GM12878 (cell line): ENCODE measurements at regions not wholly inside any gene's neighbourhood (a gene's known extent, or its start where the extent isn't known, plus 50 kb on each side); places are given as distances from the start of the nearest gene placed in this dataset.

Experiments used
- ATAC-seq: fragments of 200-7000 bp; cut with Tn5 transposase; 3 replicates; pipeline ENCODE4 v1.9.1; 2020; ENCODE audit warnings: mild to moderate bottlenecking, moderate library complexity
- BruUV-seq: library from RNA; stranded (reverse); fragments of 400-500 nt; replicated peaks from 2 replicates; lab custom pipeline; 2021; lab: Mats Ljungman, UMichigan
- CTCF ChIA-PET: fragments of 300-600 bp; sonication (Branson Sonifier 250); formaldehyde crosslinking; extraction: SDS; loops from one replicate; lab custom pipeline; 2021; ENCODE audit warnings: inconsistent platforms; lab: Yijun Ruan, JAX
- POLR2A ChIA-PET: fragments of 350-600 bp; formaldehyde crosslinking; extraction: SDS; loops from one replicate; lab custom pipeline; 2021; ENCODE audit warnings: inconsistent platforms; lab: Charles Lee
- RAD21 ChIA-PET: fragments of 300-600 bp; sonication (Branson Sonifier 250); formaldehyde crosslinking; loops from one replicate; lab custom pipeline; 2023; ENCODE audit warnings: antibody characterized with exemption; ENCODE audit not compliant: unreplicated experiment; lab: Charles Lee
- SMC1A ChIA-PET: fragments of 300-600 bp; sonication (Branson Sonifier 250); formaldehyde crosslinking; loops from one replicate; lab custom pipeline; 2023; ENCODE audit not compliant: unreplicated experiment, uncharacterized antibody; lab: Charles Lee
- DNase-seq: peaks from one replicate; pipeline ENCODE4 v3.0.0-alpha.2; 2011; ENCODE audit warnings: low read depth, low spot score
- FAIRE-seq: peaks from 3 replicates; lab custom pipeline; 2011; peaks lifted over from hg19 to GRCh38; lab: Jason Lieb, UNC
- H2AFZ ChIP-seq: 2 replicates; pipeline ENCODE4 v1.6.0; 2011; ENCODE audit warnings: low read depth, low read length, control low read depth; ENCODE audit not compliant: control insufficient read depth
- H3K27ac ChIP-seq: 2 replicates; pipeline ENCODE4 v1.5.1; 2011; ENCODE audit warnings: control low read depth; ENCODE audit not compliant: control insufficient read depth, insufficient read depth
- H3K27me3 ChIP-seq, 2 experiments: replicated peaks in 1 of 2; 2 replicates each; pipeline versions ENCODE4 v1.6.0 to v1.6.1; 2011; ENCODE audit warnings: low read length in 1 of 2; ENCODE audit not compliant: control insufficient read depth in 2 of 2, insufficient read depth in 2 of 2
- H3K36me3 ChIP-seq, 2 experiments: 2 replicates each; pipeline ENCODE4 v1.5.1; 2011; ENCODE audit warnings: low read length in 1 of 2; ENCODE audit not compliant: control insufficient read depth in 2 of 2, insufficient read depth in 2 of 2
- H3K4me1 ChIP-seq: 2 replicates; pipeline ENCODE4 v1.6.1; 2011; ENCODE audit warnings: mild to moderate bottlenecking, low read length, moderate library complexity, mixed read lengths; ENCODE audit not compliant: control insufficient read depth, insufficient read depth
- H3K4me2 ChIP-seq: 2 replicates; pipeline ENCODE4 v1.6.0; 2011; ENCODE audit warnings: control low read depth; ENCODE audit not compliant: control insufficient read depth, insufficient read depth
- H3K4me3 ChIP-seq: fragments of 200-600 bp; sonication (generic); 2 replicates; pipeline ENCODE4 v1.5.1; 2016
- H3K79me2 ChIP-seq: 2 replicates; pipeline ENCODE4 v1.6.0; 2011; ENCODE audit warnings: low read length; ENCODE audit not compliant: control insufficient read depth, insufficient read depth
- H3K9ac ChIP-seq: 2 replicates; pipeline ENCODE4 v1.8.0; 2011; ENCODE audit warnings: low read length, control low read depth, mixed read lengths; ENCODE audit not compliant: control insufficient read depth, insufficient read depth
- H3K9me3 ChIP-seq: replicated peaks from 3 replicates; pipeline ENCODE4 v1.5.1; 2011; ENCODE audit warnings: mild to moderate bottlenecking, low read length; ENCODE audit not compliant: control insufficient read depth, insufficient read depth
- H4K20me1 ChIP-seq: 2 replicates; pipeline ENCODE4 v1.6.0; 2011; ENCODE audit not compliant: control insufficient read depth, insufficient read depth
- BHLHE40 ChIP-seq, 2 experiments: fragments of 450-650 bp in 1 of 2; IDR thresholded peaks; 2 replicates each; pipeline ENCODE4 v1.6.1; 2011 to 2017; ENCODE audit warnings: low read depth in 2 of 2, borderline replicate concordance in 1 of 2, improper control_type of control experiment in 1 of 2, low read length in 1 of 2, mild to moderate bottlenecking in 1 of 2
- BMI1 ChIP-seq: fragments of 450-650 bp; IDR thresholded peaks from 2 replicates; pipeline ENCODE4 v1.6.1; 2016; ENCODE audit warnings: mild to moderate bottlenecking, moderate library complexity, borderline replicate concordance
- CBX5 ChIP-seq: sonication (generic); IDR thresholded peaks from 2 replicates; pipeline ENCODE4 v1.6.1; 2016; ENCODE audit warnings: low read depth, moderate library complexity, mild to moderate bottlenecking, inconsistent platforms
- CHD1 ChIP-seq: IDR thresholded peaks from 2 replicates; pipeline ENCODE4 v1.6.1; 2012; ENCODE audit warnings: low read depth, low read length, improper control_type of control experiment
- CREB1 ChIP-seq: IDR thresholded peaks from 2 replicates; pipeline ENCODE4 v1.6.1; 2012; ENCODE audit warnings: low read depth, mild to moderate bottlenecking, inconsistent platforms
- GATAD2B ChIP-seq: fragments of 450-650 bp; conservative IDR thresholded peaks from 2 replicates; pipeline ENCODE4 v1.6.1; 2017; ENCODE audit warnings: low read depth, mild to moderate bottlenecking, moderate library complexity
- HDAC2 ChIP-seq: fragments of 200-600 bp; sonication (generic); IDR thresholded peaks from 2 replicates; pipeline ENCODE4 v1.6.1; 2017
- IKZF1 ChIP-seq: fragments of 450-650 bp; conservative IDR thresholded peaks from 2 replicates; pipeline ENCODE4 v1.6.1; 2017; ENCODE audit warnings: antibody characterized with exemption, mild to moderate bottlenecking
- IKZF2 ChIP-seq, 2 experiments: fragments of 450-650 bp; IDR thresholded peaks; 2 replicates each; pipeline ENCODE4 v1.6.1; 2017; ENCODE audit warnings: mild to moderate bottlenecking in 2 of 2, moderate library complexity in 2 of 2
- POLR2A ChIP-seq: IDR thresholded peaks from 2 replicates; pipeline ENCODE4 v1.6.1; 2011; ENCODE audit warnings: low read depth, mild to moderate bottlenecking, low read length
- RAD21 ChIP-seq: IDR thresholded peaks from 2 replicates; pipeline ENCODE4 v1.6.1; 2011; ENCODE audit warnings: mild to moderate bottlenecking, low read depth, low read length, moderate library complexity; ENCODE audit not compliant: insufficient read depth
- RELA ChIP-seq: fragments of 450-650 bp; IDR thresholded peaks from 2 replicates; pipeline ENCODE4 v1.8.0; 2014; ENCODE audit warnings: borderline replicate concordance; ENCODE audit not compliant: partially characterized antibody
- SMAD5 ChIP-seq: IDR thresholded peaks from 2 replicates; pipeline ENCODE4 v1.6.1; 2016; ENCODE audit warnings: antibody characterized with exemption, low read depth
- SMARCA5 ChIP-seq: fragments of 450-650 bp; IDR thresholded peaks from 2 replicates; pipeline ENCODE4 v1.6.1; 2017; ENCODE audit warnings: mild to moderate bottlenecking
- TCF12 ChIP-seq: IDR thresholded peaks from 2 replicates; pipeline ENCODE4 v1.6.1; 2011; ENCODE audit warnings: low read depth, mild to moderate bottlenecking, low read length
- TCF3 ChIP-seq: IDR thresholded peaks from 2 replicates; pipeline ENCODE4 v1.6.1; 2012; ENCODE audit warnings: low read depth, mild to moderate bottlenecking, low read length, borderline replicate concordance; ENCODE audit not compliant: insufficient read depth
- YBX1 ChIP-seq: fragments of 450-650 bp; IDR thresholded peaks from 2 replicates; pipeline ENCODE4 v1.6.1; 2016; ENCODE audit warnings: antibody characterized with exemption
- in situ Hi-C: fragments of 300-500 bp; cut with MboI; formaldehyde crosslinking; loops from 9 replicates; pipeline ENCODE4 v1.14.3; 2018; ENCODE audit warnings: mixed read lengths
- intact Hi-C: fragments of 100-400 bp; cut with micrococcal nuclease; formaldehyde crosslinking; loops from one replicate; pipeline ENCODE4 v1.14.2; 2022; ENCODE audit not compliant: unreplicated experiment
- TF ChIP-seq, protein P1 (sequence below): fragments of 150-350 bp; IDR thresholded peaks from 2 replicates; pipeline ENCODE4 v1.6.1; 2014; ENCODE audit warnings: mild to moderate bottlenecking, low read depth, low read length
- TF ChIP-seq, protein P2 (sequence below): fragments of 450-650 bp; IDR thresholded peaks from 2 replicates; pipeline ENCODE4 v1.6.1; 2018; ENCODE audit warnings: borderline replicate concordance, mild to moderate bottlenecking; ENCODE audit not compliant: partially characterized antibody

DNA sequence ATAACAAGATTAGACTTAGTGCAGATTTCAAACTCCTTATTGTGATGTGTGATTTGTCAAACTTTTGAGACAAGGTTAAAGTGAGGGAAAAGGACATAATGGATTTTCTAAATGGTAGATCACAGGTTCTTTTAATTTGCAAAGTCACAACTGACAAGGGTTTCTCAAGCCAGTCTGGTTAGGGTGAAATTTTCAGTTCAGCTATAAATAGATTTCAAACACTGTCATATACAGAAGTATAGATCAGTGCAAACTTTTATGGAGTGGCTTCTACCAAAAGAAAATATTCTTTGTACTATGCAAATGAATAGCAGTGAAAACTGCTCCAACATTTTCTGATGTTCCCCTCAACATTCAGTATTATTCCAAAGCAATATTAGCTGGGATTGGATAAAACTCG, 337.1 kb upstream of the MAN1A1 start (continued):
- TF ChIP-seq RELA (no peak), CHD1 (no peak), BHLHE40 (IDR thresholded peaks at IDR 0.05; ENCODE audit: borderline replicate concordance in 1 of 2, low read depth in 2 of 2, low read length in 1 of 2) (no peak), YBX1 (no peak), GATAD2B (no peak), SMAD5 (no peak), IKZF1 (no peak), TCF3 (no peak)
- TF ChIP-seq, protein P1, sequence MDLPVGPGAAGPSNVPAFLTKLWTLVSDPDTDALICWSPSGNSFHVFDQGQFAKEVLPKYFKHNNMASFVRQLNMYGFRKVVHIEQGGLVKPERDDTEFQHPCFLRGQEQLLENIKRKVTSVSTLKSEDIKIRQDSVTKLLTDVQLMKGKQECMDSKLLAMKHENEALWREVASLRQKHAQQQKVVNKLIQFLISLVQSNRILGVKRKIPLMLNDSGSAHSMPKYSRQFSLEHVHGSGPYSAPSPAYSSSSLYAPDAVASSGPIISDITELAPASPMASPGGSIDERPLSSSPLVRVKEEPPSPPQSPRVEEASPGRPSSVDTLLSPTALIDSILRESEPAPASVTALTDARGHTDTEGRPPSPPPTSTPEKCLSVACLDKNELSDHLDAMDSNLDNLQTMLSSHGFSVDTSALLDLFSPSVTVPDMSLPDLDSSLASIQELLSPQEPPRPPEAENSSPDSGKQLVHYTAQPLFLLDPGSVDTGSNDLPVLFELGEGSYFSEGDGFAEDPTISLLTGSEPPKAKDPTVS = no peak

- H2AFZ ChIP-seq = no peak overlapping the region
- DNase-seq = no peak
- BruUV-seq = no TSS peak
- no peak for ATAC-seq
- POLR2A ChIA-PET = no interaction called here
- no peak for TF ChIP-seq GATAD2B
- TF ChIP-seq CREB1 = no peak
- TF ChIP-seq RAD21 = no peak
- no peak for TF ChIP-seq SMARCA5
- no peak for TF ChIP-seq CBX5
- TF ChIP-seq TCF12 = no peak
- TF ChIP-seq IKZF2 (IDR thresholded peaks at IDR 0.05) = no peak
- TF ChIP-seq, protein P2, sequence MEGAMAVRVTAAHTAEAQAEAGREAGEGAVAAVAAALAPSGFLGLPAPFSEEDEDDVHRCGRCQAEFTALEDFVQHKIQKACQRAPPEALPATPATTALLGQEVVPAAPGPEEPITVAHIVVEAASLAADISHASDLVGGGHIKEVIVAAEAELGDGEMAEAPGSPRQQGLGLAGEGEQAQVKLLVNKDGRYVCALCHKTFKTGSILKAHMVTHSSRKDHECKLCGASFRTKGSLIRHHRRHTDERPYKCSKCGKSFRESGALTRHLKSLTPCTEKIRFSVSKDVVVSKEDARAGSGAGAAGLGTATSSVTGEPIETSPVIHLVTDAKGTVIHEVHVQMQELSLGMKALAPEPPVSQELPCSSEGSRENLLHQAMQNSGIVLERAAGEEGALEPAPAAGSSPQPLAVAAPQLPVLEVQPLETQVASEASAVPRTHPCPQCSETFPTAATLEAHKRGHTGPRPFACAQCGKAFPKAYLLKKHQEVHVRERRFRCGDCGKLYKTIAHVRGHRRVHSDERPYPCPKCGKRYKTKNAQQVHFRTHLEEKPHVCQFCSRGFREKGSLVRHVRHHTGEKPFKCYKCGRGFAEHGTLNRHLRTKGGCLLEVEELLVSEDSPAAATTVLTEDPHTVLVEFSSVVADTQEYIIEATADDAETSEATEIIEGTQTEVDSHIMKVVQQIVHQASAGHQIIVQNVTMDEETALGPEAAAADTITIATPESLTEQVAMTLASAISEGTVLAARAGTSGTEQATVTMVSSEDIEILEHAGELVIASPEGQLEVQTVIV = no peak
- no peak for TF ChIP-seq POLR2A
- TF ChIP-seq HDAC2 = no peak
- TF ChIP-seq BMI1 = no peak
- RAD21 ChIA-PET = no interaction called here
- H3K4me3 ChIP-seq = no peak overlapping the region
- intact Hi-C loops (no loop called here), in situ Hi-C loops (no loop called here)
- no peak overlapping the region for H3K27ac ChIP-seq
- SMC1A ChIA-PET = interaction anchor here (1.2 kb wide), 1 partner anchor 336 kb away, joined by 3 read pairs; no protein-coding TSS in a partner anchor
- no peaks in the 10 kb centered on the region for H3K27me3 ChIP-seq
- H3K9me3 ChIP-seq = no peaks in the 10 kb centered on the region
- no peak for FAIRE-seq
- H3K4me2 ChIP-seq = no peak overlapping the region
- H3K9ac ChIP-seq = no peak overlapping the region
- H3K4me1 ChIP-seq = no peaks in the 10 kb centered on the region
- CTCF ChIA-PET = interaction anchor here (1.3 kb wide), 1 partner anchor 586 kb away, joined by 3 read pairs; no protein-coding TSS in a partner anchor
- no peaks in the 10 kb centered on the region for H3K79me2 ChIP-seq
- no peaks in the 10 kb centered on the region for H4K20me1 ChIP-seq
- no peaks in the 10 kb centered on the region for H3K36me3 ChIP-seq
Measured at GRCh38 chr6:119686240-119686639, 336.7 kb upstream of the MAN1A1 start.
